SK-N-SH (cell line): ENCODE measurements at regions not wholly inside any gene's neighbourhood (a gene's known extent, or its start where the extent isn't known, plus 50 kb on each side); places are given as distances from the start of the nearest gene placed in this dataset.

ENCODE experiments used
- EP300 ChIP-seq, 2 experiments: IDR thresholded peaks; 2 replicates each; pipeline versions ENCODE4 v1.4.0 to v1.6.1; 2012; ENCODE audit warnings: borderline replicate concordance in 1 of 2, low read depth in 1 of 2, low read length in 1 of 2
- TF ChIP-seq, protein P1 (sequence below): IDR thresholded peaks from 2 replicates; pipeline ENCODE4 v1.4.0; 2012; ENCODE audit warnings: low read depth, borderline replicate concordance

DNA sequence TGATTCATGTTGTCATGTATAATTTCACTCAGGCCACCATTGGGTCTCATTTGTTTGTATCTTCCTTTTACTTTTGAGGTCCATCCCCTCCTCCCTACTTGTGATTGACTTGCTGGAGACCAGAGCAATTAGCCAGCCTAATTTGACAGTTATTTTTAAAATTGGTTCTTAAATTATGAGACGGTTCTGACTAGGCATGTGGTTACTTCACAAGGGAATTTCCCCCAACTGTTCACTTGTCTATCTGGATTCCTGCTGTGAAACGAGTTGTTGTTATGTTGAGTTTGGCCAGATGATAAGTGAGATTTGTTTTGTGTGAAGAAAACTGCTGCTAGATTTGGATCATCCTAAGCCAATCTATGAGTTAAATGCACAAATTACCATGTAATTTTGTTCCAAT is 359.1 kb downstream of the BARHL2 start:
- no peak for TF ChIP-seq EP300 (IDR thresholded peaks at IDR 0.05; ENCODE audit: borderline replicate concordance in 1 of 2, low read depth in 1 of 2, low read length in 1 of 2)
- TF ChIP-seq, protein P1, sequence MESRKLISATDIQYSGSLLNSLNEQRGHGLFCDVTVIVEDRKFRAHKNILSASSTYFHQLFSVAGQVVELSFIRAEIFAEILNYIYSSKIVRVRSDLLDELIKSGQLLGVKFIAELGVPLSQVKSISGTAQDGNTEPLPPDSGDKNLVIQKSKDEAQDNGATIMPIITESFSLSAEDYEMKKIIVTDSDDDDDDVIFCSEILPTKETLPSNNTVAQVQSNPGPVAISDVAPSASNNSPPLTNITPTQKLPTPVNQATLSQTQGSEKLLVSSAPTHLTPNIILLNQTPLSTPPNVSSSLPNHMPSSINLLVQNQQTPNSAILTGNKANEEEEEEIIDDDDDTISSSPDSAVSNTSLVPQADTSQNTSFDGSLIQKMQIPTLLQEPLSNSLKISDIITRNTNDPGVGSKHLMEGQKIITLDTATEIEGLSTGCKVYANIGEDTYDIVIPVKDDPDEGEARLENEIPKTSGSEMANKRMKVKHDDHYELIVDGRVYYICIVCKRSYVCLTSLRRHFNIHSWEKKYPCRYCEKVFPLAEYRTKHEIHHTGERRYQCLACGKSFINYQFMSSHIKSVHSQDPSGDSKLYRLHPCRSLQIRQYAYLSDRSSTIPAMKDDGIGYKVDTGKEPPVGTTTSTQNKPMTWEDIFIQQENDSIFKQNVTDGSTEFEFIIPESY = no peak
